ENCODE measurements at regions not wholly inside any gene's neighbourhood (a gene's known extent, or its start where the extent isn't known, plus 50 kb on each side); places are given as distances from the start of the nearest gene placed in this dataset.

- TF ChIP-seq, protein P1, sequence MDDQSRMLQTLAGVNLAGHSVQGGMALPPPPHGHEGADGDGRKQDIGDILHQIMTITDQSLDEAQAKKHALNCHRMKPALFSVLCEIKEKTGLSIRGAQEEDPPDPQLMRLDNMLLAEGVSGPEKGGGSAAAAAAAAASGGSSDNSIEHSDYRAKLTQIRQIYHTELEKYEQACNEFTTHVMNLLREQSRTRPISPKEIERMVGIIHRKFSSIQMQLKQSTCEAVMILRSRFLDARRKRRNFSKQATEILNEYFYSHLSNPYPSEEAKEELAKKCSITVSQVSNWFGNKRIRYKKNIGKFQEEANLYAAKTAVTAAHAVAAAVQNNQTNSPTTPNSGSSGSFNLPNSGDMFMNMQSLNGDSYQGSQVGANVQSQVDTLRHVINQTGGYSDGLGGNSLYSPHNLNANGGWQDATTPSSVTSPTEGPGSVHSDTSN (IDR thresholded peaks at IDR 0.05), result no peak
- TF ChIP-seq, protein P2, sequence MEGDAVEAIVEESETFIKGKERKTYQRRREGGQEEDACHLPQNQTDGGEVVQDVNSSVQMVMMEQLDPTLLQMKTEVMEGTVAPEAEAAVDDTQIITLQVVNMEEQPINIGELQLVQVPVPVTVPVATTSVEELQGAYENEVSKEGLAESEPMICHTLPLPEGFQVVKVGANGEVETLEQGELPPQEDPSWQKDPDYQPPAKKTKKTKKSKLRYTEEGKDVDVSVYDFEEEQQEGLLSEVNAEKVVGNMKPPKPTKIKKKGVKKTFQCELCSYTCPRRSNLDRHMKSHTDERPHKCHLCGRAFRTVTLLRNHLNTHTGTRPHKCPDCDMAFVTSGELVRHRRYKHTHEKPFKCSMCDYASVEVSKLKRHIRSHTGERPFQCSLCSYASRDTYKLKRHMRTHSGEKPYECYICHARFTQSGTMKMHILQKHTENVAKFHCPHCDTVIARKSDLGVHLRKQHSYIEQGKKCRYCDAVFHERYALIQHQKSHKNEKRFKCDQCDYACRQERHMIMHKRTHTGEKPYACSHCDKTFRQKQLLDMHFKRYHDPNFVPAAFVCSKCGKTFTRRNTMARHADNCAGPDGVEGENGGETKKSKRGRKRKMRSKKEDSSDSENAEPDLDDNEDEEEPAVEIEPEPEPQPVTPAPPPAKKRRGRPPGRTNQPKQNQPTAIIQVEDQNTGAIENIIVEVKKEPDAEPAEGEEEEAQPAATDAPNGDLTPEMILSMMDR (IDR thresholded peaks at IDR 0.05), result no peak
- TF ChIP-seq RAD21 (conservative IDR thresholded peaks at IDR 0.05 in 1 of 2, IDR thresholded peaks at IDR 0.05 in 1 of 2) (no peak), MYC (IDR thresholded peaks at IDR 0.05; ENCODE audit: borderline replicate concordance, low read length) (no peak), GATA3 (IDR thresholded peaks at IDR 0.05; ENCODE audit: borderline replicate concordance) (no peak)
- TF ChIP-seq, protein P3, sequence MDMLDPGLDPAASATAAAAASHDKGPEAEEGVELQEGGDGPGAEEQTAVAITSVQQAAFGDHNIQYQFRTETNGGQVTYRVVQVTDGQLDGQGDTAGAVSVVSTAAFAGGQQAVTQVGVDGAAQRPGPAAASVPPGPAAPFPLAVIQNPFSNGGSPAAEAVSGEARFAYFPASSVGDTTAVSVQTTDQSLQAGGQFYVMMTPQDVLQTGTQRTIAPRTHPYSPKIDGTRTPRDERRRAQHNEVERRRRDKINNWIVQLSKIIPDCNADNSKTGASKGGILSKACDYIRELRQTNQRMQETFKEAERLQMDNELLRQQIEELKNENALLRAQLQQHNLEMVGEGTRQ (IDR thresholded peaks at IDR 0.05), result no peak
Observed at GRCh38 chr14:106505366-106505765, 979.0 kb downstream of the TMEM121 start.
